Right hindlimb (tissue), 1 donor: ENCODE measurements at regions not wholly inside any gene's neighbourhood (a gene's known extent, or its start where the extent isn't known, plus 50 kb on each side); places are given as distances from the start of the nearest gene placed in this dataset.
A peak's percentile ranks its signal among the peaks of the same experiment; 100 is the strongest.

ENCODE experiments used
- DNase-seq: peaks from one replicate; pipeline ENCODE4 v3.0.0-alpha.2; 2018

DNA sequence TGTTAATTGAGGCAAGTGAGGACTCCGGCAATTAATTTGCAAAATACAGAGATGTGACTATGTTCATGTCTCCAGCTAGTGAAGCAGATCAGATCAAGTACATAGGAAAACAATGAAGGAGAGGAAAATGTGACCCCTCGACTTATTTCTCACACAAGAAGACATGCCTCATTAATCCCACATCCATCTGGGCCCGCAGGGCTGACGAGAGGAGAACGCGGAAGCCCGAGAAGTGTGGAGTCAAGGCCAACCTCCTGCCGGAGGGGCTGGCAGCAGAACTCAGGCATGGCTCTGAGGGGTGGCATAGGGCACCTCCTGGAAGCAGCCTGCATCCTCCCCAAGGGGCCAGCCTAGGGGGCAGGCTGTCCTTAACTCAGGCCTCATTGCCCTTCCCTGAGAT is 54.4 kb downstream of the ZNF503 start:
- DNase-seq: no peak

DNA sequence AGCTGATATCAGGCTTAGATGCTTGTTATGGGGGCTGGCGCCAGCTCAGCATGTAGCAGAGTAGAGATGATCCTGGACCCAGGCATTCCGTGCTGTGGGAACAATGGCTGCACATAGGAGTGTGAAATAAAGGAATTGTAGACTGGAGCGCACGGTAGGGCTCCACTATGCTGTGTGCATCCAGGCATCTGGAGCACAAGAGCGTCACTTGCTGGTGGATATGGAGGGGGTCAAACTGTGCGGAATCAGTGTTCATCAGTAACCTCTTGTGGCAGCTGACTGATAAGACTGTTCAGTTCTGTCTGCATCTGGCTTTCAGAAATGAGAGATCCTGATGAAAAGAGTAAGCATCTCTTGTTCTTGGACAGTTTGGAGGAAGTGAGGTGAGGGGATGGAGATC is 55.8 kb downstream of the ZNF503 start:
- DNase-seq: no peak

DNA sequence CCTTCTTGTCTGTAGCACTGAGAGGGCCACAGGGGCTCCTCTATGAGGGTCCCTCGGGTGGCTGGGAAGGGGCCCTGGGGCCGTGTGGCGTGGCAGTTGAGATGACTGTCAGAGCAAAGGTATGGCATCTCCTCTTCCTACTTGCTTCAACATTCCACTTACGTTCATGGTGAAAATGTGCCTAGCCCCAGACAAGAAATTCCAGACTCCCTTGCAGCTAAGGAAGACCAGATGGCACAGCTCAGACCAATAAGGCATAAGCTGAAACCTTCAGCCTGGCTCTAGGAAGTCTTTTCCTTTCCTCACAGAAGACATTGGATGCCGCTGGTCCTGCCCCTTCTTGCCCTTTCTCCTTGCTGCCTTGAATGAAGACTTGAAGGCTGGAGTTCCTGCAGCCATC is 57.4 kb downstream of the ZNF503 start:
- DNase-seq: no peak

DNA sequence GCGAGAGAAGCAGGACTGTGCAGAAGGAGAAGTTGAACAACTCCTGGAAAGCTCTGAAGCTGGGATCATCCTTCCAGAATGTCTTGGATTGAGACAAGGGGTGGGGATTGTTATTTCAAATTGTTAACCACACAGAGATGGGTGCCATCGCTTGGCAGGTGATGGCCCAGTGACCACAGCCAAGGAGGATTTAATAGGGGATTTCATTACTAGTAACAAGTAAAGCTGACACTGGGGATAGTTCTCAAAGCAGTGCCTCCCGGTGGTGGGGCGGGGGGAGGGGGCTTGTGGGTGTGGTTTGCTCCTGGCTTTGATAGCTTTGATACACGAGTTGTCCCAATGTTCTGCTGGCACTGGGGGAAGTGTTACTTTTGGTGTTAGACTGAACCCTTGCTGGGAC is 59.2 kb downstream of the ZNF503 start:
- DNase-seq: no peak

DNA sequence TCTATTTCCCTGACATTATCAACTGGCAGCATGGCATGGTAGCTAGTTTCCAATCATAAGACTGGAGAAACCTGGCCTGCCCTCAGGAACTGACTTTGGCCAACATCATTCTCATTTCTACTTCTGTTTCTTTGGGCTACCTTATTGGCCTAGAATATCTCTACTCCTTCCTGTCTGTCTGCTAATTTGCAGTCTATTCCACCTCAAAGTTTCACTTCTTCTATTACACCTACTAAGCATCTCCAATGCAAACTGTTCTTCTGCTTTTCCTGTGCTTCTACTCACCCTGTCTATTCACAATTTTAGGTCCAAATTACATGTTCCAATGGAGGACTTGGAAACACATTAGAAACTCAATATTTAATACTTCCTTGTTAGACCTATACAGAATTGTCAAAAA is 65.6 kb downstream of the ZNF503 start:
- DNase-seq: no peak

DNA sequence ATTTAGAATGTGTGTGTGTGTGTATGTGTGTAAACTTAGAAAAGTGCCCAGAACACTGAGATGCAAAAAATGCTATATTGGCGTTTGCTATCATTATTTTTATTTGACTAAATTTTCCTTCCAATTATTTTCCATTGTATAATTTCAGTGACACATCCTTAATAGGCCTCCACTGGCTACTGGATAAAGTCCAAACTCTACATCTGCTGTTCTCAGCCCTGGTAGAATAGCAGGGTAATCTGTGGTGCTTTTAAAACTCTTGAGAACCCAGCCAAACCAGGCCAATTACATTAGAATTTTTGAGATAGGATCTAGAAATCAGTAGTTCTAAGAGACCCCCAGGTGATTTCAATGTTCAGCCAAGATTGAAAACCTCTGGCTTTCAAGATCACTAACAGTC is 66.4 kb downstream of the ZNF503 start:
- DNase-seq: no peak

DNA sequence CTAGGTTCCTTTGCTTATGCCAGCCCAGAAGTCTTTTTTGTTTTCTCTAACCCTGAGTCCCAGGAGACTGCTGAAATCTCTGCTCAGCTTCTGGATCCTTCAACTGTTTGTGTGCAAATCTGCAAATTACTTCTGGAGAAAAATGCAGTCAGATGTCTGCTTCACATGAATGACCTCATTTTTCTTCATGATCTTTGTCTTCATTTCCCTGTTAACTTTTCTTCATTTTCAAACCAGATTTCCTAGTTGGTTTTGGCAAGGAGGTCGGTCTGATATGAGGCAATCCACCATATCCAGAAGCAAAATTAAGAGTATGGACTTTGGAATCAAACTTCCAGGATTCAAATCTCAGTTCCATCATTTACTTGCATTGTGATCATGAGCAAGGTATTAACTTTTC is 66.8 kb downstream of the ZNF503 start:
- DNase-seq: no peak

DNA sequence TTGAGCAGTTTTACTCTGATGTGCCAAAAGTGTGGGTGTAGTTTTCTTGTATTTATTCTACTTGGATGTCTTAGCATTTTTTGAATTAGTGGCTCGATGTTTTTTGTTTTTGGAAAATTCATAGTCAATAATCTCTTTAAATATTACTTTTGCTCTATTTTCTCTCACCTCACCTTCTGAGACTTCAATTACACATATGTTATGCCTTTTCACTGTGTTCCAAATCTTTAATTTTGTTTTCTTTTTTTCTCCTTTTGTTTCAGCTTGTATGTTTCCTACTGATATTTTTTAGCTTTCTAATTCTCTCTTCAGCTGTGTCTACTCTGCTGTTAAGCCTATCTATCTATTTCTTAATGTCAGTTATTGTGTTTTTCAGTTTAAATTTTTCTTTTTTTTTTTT is 69.5 kb downstream of the ZNF503 start:
- no peak for DNase-seq

DNA sequence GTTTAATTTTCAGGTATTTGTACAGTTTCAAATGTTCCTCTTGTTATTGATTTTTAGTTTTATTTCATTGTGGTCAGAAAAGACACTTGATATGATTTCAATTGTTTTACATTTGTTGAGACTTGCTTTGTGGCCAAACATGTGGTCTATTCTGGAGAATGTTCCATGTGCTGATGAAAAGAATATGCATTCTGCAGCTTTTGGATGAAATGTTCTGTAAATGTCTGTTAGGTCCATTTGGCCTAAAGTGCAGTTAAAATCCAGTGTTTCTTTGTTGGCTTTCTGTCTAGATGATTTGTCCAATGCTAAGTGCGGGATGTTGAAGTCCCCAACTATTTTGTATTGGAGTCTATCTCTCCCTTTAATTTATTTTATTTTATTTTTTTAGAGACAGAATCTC is 70.5 kb downstream of the ZNF503 start:
- DNase-seq: no peak

DNA sequence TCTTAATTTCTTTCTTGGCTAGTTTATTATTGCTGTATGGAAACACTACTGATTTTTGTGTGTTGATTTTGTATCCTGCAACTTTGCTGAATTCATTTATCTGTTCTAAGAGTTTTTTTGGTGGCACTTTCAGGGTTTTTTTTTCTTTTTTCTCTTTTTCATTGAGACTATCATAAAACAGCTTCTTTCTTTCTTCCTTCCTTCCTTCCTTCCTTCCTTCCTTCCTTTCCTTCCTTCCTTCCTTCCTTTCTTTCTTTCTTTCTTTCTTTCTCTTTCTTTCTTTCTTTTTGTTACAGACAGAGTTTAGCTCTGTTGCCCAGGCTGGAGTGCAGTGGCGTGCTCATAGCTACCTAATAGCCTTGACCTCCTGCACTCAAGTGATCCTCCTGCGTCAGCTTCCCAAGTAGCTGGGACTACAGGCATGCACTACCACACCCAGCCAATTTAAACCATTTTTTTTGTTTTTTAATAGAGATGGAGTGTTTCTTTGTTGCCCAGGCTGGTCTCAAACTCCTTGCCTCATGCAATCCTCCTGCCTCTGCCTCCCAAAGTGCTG is 72.3 kb downstream of the ZNF503 start:
- DNase-seq: no peak

DNA sequence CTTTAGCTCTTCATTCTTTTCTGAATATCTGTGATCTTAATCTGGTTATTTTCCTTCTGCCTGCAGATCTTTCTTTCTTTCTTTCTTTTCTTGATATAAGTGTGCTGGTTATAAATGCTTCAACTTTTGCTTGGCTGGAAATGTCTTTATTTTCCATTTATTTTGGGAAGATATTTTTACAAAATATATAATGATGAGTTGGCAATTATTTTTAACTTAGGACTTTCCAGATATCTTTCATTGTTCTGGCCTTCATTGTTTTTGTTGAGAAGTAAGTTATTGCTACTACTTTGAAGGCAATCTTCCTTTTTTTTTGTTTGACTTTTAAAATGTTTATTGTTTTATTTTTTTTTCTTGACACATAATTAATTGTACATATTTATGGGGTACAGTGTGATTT is 75.3 kb downstream of the ZNF503 start:
- no peak for DNase-seq

DNA sequence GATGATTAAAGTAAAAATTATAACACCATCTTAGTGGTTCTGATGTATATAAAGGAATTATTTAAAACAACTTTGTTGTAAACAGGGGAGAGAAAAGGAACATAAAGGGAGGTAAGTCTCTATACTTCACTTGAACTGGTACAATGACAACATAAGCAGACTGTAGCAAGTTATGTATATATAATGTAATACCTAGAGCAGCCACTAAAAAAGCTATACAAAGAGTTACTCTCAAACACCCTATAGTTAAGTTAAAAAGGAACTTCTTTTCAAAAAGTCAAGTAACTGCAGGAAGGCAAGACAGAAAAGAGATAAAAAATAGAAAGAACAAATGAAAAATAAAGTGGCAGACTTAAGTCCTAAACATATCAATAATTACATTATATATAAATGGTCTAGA is 82.3 kb downstream of the ZNF503 start:
- no peak for DNase-seq

DNA sequence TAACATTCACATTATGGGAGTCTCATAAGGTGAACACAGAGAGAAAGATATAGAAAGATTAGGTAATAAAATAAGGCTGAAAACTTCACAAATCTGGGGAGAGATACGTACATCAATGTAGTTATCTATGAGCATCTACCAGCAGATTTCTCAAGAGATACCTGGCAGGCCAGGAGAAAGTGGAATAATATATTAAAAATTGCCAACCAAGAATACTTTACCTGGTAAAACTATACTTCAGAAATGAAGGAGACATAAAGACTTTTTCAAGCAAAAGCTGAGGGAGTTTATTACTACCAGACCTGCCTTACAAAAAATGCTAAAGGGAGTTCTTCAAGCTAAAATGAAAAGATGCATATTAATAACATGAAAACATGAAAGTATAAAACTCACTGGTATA is 78.8 kb upstream of the COMTD1 start:
- no peak for DNase-seq

DNA sequence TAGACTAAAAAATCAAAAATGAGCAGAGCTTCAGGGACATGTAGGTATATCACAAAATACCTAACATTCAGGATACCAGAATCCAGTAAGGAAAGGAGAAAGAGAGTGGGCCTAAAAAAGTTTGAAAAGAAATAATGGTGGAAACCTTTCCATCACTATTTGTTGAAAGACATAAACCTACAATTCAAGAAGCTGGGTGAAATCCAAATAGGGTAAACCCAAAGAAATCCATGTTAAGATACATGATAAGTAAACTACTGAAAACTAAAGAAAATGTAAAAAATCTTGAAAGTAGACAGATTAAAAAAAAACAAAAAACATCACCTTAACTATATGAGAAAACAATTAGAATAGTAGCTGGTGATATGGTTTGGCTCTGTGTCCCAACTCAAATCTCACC is 76.7 kb upstream of the COMTD1 start:
- no peak for DNase-seq

DNA sequence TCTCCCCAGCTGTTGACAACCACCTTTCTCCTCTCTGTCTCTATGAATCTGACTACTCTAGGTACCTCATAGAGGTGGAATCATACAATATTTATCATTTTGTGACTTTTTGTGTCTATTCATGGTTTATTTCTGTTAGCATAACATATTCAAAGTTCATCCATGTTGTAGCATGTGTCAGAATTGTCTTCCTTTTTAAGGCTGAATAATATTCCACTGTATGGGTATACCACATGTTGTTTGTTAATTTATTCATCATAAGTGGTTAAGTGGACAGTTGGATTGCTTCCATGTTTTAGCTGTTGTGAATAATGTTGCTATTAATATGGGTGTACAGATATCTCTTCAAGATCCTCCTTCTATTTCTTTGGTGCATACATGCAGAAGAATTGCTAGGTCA is 69.9 kb upstream of the COMTD1 start:
- DNase-seq: no peak

DNA sequence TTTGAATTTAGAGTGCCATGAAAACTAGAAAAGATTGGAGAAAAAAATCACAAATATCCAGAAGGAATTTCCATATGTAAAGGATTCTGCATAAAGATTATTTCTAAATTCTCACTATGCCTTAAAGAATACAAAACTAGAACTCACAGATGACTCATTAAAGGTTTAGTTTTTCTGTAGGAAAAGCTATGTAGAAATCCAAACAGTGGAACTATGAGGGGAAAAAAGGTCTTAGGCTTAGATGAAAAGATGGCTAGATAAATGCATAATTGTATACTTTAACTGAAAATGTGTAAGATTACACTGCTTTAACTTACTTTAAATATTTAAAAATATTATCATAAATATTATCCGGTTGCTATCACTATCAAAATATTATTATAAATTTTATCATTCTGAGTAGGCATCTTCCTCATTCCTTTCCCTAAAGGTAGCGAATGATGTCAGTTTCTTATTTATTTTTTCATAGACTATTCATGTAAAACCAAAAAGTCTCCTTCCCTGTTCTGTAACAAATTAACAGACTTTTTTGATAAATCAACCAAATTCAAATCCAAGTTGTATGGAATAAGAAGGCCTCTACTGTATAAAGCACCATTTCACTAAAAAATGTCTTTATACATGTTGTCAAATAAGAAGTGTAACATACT is 69.1 kb upstream of the COMTD1 start:
- no peak for DNase-seq

DNA sequence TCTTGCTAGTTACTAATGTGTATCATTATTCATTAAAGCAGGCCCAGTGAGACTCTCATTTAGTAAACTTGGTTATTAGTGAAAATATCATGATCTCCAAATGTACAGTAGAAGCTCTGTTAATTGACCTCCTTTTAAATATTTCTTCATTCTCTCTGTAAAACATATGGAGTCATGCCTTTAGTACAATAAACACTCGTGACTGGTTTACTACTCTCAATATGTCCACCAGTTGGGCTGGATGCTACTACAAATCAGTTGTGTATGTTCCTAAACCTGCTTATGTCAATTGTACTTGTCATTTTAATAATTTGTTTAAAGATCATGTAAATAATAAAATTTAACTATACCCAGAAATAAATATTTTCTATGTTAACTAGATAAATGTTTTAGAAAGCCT is 68.6 kb upstream of the COMTD1 start:
- DNase-seq: no peak

DNA sequence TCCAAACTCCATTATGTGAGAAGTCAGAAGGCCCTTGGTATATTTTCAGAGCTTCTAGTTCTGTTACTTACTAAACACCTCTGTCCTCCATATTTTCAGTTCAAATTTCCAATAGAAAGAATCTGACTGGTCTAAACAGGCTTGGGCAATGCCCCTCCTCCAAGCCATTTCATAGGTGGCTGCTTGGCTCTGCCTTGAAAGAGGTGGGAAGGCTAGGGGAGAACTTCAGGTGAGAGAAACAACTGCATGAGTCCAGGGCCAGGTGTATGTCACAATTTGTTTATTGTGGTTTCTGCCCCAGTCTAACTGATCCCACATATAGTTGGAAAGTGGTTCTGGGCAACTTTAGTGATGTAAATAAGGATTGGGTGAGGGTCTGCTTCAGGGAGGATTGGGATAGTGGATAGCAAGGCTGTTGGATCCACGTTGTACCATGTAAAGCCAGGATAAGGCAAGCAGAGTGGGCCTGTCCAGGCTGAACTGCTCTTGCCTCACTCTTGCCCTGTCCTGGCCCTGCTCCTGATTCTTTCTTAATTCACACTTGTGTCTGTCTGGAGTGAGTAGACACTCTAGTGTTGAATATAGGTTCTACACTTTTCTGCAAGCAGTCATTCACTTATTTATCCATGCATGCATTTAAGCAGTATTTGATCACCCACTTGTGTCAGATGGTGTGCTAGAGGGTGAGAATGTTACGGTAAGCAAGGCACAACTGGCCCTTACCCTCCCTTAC is 67.5 kb upstream of the COMTD1 start:
- no peak for DNase-seq

DNA sequence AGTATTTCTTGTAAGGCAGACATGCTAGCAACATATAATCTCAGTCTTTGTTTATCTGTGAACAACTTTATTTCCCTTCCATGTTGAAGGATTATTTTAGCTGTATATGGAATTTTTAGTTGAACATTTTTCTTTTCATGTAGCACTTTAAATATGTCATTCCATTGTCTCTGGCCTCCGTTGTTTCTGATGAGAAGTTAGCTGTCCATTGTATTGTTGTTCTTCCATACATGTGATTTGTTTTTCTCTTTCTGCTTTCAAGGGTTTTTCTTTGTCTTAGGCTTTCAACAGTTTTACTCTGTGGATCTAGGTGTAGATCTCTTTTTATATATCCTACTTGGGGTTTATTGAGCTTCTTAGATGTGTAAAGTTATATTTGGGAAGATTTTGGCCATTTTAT is 66.3 kb upstream of the COMTD1 start:
- no peak for DNase-seq

DNA sequence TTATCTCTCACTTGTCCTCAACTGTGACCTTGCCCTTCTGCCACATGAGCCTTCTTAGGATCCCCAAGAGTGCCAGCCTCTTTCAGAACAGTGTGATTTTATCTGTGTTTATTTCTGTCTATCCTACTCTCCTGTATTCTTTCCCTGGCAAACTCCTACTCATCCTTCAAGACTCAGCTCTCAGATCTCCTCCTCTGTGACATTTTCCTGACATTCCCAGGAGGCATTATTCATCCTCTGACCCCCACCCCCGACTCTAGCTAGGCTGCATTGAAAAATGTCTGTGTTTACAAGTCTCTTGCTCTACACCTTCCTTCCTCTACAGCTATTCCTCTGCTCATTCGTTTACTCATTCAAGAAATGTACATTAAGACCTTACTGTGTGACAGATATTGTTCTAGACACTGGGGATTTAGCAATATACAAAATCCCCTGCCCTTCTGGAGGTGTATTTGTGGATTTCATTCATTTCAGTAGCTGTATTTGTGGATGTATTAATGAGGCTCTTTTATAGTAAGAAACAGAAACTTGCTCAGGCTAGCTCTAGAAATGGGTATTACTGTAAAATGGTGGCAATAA is 61.4 kb upstream of the COMTD1 start:
- DNase-seq: no peak

DNA sequence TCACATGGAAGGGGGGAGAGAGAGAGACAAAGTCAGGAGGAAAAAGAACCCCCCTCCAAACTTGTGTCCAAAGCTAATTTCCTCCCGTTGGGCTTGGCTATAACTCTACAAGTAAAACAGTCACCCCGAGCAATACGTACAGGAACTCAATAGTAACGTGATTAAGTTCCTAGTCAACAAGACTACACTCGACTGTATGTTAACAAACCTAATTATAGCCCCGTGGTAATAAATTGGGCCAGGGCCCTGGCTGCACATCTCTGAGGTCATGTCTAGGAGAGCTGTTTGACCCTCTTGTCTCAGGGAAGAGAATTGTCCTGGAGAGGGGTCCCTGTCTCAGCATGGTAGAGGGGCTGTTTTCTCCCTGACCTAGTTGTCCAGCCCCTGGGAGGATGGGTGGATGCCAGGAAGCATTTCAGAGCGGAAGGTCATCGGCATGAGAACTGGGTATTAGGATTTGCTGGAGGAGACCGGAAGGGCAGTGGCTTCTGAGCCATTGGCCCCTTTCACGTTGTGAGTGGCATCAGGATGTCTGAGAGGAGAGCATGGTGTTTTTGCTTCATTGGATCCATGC is 60.2 kb upstream of the COMTD1 start:
- no peak for DNase-seq

DNA sequence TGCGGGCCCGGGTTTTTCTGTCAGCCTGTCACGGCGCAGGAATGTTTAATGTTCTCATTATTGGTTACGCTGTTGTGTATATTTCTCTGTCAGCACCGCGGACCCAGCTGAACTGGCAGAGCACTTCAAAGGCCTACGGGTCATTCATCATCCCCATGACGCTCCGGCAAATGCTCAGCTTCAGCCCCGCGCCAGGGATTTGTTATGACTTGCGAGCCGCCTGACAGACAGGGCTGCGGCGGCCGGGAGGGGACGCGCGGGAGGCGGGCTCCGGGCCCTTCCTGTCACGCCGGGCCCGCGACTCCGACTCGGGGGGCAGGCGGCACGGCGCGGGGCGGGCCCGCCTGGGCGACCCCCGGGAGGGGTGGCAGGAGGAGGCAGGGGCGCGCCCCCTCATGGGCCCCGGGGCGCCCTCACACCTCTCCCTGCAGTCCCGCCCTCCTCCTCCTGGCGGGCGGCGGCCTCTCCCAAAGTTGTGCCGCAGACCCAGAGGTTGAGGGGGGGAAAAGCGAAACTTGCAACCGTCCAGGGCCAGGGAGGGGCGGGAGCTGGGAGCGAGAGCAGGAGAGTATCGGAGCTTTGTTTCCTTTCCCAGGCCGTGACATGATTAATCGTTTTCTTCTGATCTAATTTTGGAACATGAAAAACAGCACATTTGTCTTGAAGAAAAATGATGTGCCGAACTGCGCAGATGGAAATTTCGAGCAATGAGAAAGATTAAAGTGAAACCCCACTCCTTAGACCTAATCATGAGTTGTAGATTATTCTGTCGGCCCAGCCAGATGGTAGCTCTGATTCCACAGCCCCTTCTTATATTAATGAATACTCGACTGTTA is 59.3 kb upstream of the COMTD1 start:
- DNase-seq: peak; percentile 87

DNA sequence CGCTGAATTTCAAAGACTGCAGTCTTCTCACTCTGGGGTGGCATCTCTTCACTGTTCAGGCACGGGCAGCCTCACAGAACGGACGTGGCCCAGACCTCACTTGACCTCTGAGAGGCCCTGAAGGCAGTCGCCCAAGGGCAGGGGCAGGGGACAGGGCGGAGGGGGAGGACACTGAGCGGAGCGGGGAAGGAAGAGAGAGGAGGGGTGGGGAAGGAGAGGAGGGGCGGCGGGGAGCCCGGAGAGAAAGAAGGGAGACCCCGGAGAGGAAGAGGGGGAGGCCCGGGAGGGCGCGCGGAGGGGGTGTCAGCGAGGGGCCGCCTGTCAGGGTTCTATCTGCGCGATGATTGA is 58.7 kb upstream of the COMTD1 start:
- DNase-seq: no peak
